ENCODE measurements at regions not wholly inside any gene's neighbourhood (a gene's known extent, or its start where the extent isn't known, plus 50 kb on each side); places are given as distances from the start of the nearest gene placed in this dataset.

- Histone ChIP-seq H3K27me3 (ENCODE audit: insufficient read depth, low read depth, low read length) (no peaks in the 10 kb centered on the region), H3F3A (ENCODE audit: insufficient read depth, low read length, poor library complexity, severe bottlenecking) (no peaks in the 10 kb centered on the region), H3K9me2 (ENCODE audit: insufficient read depth, low read length) (no peaks in the 10 kb centered on the region), H3K79me2 (replicated peaks; ENCODE audit: insufficient read depth, low read length) (no peaks in the 10 kb centered on the region), H2AFZ (ENCODE audit: low read depth, low read length) (no peak overlapping the region), H3K27ac (ENCODE audit: low read length) (no peak overlapping the region), H3K4me3 (ENCODE audit: low read length) (no peak overlapping the region), H4K20me1 (ENCODE audit: insufficient read depth) (no peaks in the 10 kb centered on the region), H3K4me2 (ENCODE audit: low read length) (no peak overlapping the region), H3K36me3 (ENCODE audit: insufficient read depth, low read length) (no peaks in the 10 kb centered on the region), H3K9ac (ENCODE audit: low read length) (no peak overlapping the region), H3K9me3 (ENCODE audit: low read length) (no peaks in the 10 kb centered on the region)
- TF ChIP-seq SMC3 (conservative IDR thresholded peaks at IDR 0.05; ENCODE audit: poor library complexity) (no peak), MXI1 (conservative IDR thresholded peaks at IDR 0.05; ENCODE audit: poor library complexity, severe bottlenecking) (no peak), EZH2 (IDR thresholded peaks at IDR 0.05; ENCODE audit: borderline replicate concordance, insufficient read depth, low read length, poor library complexity, severe bottlenecking) (no peak), CTCF (IDR thresholded peaks at IDR 0.05; ENCODE audit: poor library complexity, severe bottlenecking) (no peak), REST (IDR thresholded peaks at IDR 0.05; ENCODE audit: borderline replicate concordance) (no peak), EP300 (conservative IDR thresholded peaks at IDR 0.05; ENCODE audit: poor library complexity, severe bottlenecking) (no peak), POLR2AphosphoS5 (IDR thresholded peaks at IDR 0.05) (no peak), TAF1 (IDR thresholded peaks at IDR 0.05; ENCODE audit: low read depth) (no peak), RAD21 (conservative IDR thresholded peaks at IDR 0.05) (no peak)
These were observed 82.2 kb upstream of the MAN1A1 start for GRCh38 chr6:119431799-119432198.

- Histone ChIP-seq H3K36me3 (ENCODE audit: insufficient read depth, low read length) (no peaks in the 10 kb centered on the region), H2AFZ (ENCODE audit: low read depth, low read length) (no peak overlapping the region), H3F3A (ENCODE audit: insufficient read depth, low read length, poor library complexity, severe bottlenecking) (no peaks in the 10 kb centered on the region), H3K9me3 (ENCODE audit: low read length) (no peaks in the 10 kb centered on the region), H3K27me3 (ENCODE audit: insufficient read depth, low read depth, low read length) (no peaks in the 10 kb centered on the region), H3K9ac (ENCODE audit: low read length) (no peak overlapping the region), H3K4me2 (ENCODE audit: low read length) (no peak overlapping the region), H3K27ac (ENCODE audit: low read length) (no peak overlapping the region), H3K9me2 (ENCODE audit: insufficient read depth, low read length) (no peaks in the 10 kb centered on the region), H3K79me2 (replicated peaks; ENCODE audit: insufficient read depth, low read length) (no peaks in the 10 kb centered on the region), H4K20me1 (ENCODE audit: insufficient read depth) (no peaks in the 10 kb centered on the region), H3K4me3 (ENCODE audit: low read length) (no peak overlapping the region)
- no peak for TF ChIP-seq EZH2 (IDR thresholded peaks at IDR 0.05; ENCODE audit: borderline replicate concordance, insufficient read depth, low read length, poor library complexity, severe bottlenecking)
- TF ChIP-seq CTCF (IDR thresholded peaks at IDR 0.05; ENCODE audit: poor library complexity, severe bottlenecking), result no peak
- TF ChIP-seq TAF1 (IDR thresholded peaks at IDR 0.05; ENCODE audit: low read depth), result no peak
- no peak for TF ChIP-seq RAD21 (conservative IDR thresholded peaks at IDR 0.05)
- TF ChIP-seq SMC3 (conservative IDR thresholded peaks at IDR 0.05; ENCODE audit: poor library complexity), result no peak
- no peak for TF ChIP-seq REST (IDR thresholded peaks at IDR 0.05; ENCODE audit: borderline replicate concordance)
- no peak for TF ChIP-seq EP300 (conservative IDR thresholded peaks at IDR 0.05; ENCODE audit: poor library complexity, severe bottlenecking)
- no peak for TF ChIP-seq MXI1 (conservative IDR thresholded peaks at IDR 0.05; ENCODE audit: poor library complexity, severe bottlenecking)
- TF ChIP-seq POLR2AphosphoS5 (IDR thresholded peaks at IDR 0.05), result no peak
These were observed 81.2 kb upstream of the MAN1A1 start for GRCh38 chr6:119430805-119431204.

Data from neural cell (in vitro differentiated cells).